Stimulated activated naive CD8-positive, alpha-beta T cell treated with anti-CD3 and anti-CD28 coated beads, Interleukin-15, Interleukin-2, amounts not matched to agents 100 U/mL and 50 U/mL, for 24 hours (primary cell): ENCODE measurements at regions not wholly inside any gene's neighbourhood (a gene's known extent, or its start where the extent isn't known, plus 50 kb on each side); places are given as distances from the start of the nearest gene placed in this dataset.

ENCODE experiments used
- ATAC-seq: fragments of 150-1000 bp; cut with Tn5 transposase; one replicate; pipeline ENCODE4 v1.10.0; 2021
- DNase-seq: peaks from one replicate; pipeline ENCODE4 v3.0.0; 2021

DNA sequence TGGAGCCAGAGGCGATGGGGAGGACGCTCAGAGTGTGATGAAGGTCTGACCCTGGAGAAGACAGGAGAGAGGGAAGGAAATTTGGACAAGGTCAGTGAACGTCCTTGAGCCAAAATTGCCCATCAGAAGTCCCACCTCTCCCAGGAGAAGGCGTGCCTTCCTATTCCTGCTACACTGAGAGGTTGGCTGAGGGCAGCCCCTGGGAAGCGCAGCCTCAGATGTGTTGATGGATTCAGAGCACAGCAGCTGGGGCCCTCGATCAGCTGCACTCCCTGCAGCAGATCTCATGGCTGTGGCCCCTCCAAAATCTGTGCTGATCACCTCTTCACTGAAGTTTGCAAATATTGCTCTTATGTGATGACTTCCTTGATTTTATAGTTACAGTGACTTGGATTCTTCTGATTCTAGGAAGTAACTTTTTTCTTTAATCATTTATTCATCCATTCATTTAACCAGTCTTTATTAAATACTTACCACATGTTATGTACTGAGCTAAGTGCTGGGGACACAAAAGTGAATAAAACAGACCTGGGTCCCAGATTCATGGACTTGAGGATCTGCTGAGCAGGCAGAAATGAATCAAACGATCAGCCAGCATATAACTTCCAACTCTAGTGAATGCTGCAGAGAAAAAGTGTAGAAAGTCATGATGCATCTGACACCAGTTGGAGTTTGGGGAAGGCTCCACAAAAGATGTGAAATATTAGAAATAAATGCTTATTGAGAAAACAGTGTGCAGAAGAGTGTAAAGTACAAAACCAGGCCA is 69.6 kb upstream of the ARMC2 start:
- ATAC-seq (no peak), DNase-seq (no peak)

DNA sequence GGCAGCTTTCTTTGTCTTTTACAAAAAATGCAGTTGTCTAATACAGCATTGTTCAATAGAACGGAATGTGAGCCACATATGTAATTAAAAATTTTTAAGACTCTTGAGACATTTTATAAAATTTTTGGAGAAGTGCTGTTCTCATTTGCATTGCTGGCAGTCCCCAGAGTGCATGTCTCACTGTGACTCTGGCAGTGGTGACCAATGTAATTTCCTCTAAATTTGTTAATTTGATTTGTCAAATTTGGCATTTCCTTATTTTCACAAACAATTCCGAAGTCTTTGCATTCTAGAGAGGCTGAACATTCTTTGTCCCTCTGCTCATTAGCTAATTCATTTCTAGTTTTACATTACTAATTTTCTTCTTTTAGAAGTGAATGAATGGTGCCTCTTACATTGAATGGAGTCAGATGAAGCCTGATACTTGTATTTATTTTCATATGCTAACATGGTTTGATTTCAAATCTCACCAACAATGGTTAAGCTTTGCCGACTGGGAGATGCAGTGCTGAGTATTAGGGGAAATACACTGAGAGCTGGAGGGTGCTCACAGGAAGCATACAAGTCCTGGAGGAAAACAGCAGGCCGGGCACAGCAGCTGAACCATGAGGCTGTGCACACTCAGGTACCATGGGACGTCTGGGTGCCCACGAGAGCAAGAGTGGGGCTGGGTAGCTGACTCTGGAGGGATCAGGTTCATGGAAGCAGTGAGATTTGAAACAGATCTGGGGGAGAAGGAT is 68.5 kb upstream of the ARMC2 start:
- DNase-seq = no peak
- no peak for ATAC-seq

DNA sequence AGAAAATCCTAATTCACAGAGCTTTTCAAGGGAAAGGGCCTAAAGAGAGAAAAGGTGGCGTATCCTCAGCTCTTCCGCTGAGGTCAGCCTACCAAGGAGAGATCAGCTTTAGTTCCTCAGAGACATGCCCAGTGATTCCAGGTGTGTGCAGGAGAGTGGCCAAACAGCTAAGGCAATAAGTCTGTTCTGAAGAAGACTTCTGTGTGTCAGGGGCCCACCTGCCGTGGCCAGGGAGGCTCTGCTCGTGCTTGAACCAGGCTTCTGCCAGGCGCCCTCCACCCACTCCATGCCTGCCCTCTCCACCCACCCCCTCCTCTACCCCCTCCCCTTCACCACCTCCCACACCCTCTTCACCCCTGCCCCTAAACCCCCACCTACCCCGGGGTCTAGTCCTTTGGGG is 67.4 kb upstream of the ARMC2 start:
- no peak for ATAC-seq
- no peak for DNase-seq

DNA sequence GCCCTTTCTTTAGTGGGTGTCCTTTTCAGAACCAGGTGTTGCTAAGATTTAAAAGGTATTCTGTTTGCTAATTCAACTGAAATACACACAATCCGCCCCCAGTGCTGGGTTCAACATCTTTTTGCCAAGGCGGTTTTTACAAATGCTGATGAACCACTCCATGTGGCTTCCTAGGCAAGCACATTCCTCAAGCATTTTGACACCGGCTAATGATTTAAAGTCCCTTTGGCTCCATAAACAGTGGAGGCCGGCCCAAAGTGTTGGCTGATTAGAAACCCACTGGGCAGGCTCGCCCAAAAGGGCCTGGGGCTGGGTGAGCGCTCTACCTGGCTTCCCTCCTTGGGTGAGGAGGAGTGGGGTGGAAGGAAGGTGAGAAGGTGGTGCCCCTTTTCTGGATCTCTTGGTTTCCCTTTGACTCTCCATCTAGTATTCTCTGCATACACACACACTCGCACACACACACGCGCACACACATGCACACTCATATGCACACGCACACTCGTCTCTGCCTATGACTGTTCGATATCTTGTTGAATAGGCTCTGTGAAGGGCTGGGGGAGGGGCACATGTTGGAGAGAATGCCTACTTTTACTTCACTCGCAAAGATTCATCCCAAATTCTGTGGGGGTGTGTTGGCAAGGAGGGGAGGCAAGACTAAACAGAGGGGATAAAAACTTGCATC is 66.7 kb upstream of the ARMC2 start:
- ATAC-seq (no peak), DNase-seq (no peak)

DNA sequence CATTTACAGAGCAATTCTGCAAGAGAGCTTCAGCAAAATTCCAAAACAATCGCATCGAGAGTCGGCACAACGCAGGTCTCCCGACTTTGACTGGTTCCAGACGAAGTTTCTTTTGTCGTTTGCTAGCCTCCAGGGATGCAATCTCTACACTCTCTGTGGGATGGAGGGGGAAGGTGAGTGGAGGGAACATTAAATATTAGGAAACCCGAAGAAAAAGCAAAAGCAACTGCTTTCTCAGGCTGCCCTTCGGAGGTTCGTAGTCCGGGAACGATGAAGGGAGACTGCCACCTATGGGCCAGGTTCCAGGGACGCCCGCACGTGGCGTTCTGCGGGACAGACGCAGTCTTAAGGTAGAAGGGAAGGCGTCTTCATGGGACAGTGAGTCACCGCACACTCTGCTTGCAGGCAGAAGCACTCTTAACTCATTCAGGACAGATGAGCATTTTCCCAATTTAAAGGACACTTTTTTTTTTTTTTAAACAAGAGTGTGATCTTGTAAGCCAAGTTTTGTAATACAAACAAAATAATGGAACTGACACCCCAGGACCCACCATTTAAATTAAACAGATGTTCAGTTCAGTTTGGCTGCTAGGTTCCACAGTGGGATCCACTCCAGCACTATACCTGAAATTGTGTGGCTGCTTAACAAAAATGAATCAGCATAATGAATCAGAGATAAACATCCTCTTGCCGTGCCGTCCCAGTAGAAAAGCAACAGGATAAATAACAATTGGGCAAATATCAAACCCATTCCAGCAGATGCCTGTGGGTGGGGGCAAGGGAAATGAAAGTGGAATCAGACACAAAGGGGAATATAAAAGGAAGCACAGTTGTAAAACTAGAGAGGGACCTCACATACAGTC is 65.8 kb upstream of the ARMC2 start:
- DNase-seq (peak; percentile 80), ATAC-seq (peak; percentile 96)

DNA sequence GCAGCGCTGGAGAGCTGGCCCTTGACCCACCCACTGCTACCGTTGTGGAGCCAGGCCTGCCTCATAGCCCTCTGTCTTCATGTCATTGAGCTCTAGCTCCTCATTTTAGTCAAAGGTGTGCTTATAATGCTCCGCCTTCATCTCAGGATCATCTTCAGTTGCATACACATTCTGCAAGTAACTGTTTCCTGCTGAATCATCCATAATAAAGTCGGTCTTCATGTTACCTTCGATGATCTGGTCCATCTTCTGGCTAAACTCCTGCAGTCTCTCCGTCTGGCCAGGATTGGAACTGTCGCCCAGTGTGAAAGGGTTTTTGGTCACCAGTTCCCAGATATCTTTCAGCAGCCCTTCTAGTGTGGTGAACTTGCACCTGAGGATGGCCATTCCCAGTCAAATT is 62.6 kb upstream of the ARMC2 start:
- DNase-seq (no peak), ATAC-seq (no peak)

DNA sequence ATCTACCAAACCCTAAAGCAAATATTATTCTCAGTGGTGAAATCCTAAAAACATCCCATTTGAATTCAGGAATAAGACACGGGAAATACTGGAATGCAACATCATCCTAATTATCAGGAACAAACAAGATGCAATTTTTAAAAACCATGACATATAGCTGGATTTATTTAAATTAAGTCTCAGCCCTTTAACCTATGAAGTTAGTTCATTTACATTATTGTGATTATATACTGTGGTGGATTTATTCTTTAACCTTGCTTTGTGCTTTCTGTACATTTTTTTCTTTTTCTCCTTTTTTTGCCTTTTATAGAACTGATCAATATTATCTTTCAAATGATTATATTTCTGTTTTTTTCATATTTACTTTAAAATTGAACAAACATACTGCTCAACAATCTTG is 59.8 kb upstream of the ARMC2 start:
- ATAC-seq (no peak), DNase-seq (no peak)

DNA sequence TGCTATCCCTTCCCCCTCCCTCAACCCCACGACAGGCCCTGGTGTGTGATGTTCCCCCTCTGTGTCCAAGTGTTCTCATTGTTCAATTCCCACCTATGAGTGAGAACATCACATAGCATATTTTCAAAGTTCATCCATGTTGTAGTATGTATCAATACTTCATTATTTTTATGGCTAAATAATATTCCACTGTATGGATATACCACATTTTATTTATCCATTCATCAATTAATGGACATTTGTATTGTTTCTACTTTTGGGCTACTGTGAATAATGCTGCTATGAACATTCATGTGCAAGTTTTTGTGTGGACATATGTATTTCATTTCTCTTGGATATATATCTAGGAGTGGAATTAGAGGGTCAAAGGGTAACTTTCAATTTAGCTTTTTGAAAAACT is 58.7 kb upstream of the ARMC2 start:
- DNase-seq = no peak
- ATAC-seq = no peak

DNA sequence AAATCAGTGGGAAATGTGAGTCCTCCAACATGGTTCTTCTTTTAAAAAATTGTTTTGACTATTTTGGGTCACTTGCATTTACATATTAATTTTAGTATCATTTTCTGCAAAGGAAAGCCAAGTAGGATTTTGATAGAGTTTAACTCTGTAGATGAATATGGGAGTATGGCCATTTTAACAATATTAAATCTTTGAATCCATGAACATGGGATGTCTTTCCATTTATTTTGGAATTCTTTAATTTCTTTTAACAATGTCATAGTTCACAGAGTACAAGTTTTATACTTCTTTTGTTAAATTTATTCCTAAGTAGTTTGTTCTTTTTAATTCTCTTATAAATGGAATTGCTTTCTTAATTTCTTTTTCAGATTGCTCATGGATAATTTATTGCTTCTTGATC is 56.5 kb upstream of the ARMC2 start:
- DNase-seq (no peak), ATAC-seq (no peak)

DNA sequence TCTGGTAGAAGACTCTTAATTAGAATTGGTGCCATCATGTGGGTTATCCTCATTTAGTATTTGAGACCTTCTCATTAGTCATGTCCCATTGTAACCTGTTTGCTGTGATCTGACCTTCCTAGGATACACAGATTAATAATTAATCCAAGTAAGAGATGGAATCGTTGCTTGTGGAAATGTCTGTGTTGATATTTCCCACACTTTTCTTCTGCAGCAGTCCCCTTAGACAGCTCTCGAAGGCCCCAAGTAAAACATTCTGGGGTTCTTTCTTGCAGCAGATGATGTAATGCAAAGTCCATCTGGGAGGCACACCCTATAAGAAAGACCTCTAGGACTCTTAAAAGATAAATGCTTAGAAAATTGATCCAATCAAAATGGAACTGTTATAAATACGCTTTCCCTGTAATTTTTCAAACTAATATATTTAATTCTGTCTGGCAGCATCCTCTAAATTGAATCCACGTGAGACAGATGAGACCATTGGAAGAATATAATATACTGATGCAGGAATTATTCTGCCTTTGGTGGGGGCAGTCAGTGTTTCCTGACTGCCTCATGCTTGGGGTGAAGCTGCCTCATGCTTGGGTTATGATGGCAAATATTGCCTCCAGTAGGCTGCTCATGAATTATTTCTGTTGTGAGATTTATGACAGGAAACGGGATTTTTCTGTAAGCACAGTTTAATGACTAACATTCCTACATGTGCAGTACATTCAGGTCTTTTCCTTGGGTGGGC is 54.5 kb upstream of the ARMC2 start:
- no peak for DNase-seq
- ATAC-seq = no peak

DNA sequence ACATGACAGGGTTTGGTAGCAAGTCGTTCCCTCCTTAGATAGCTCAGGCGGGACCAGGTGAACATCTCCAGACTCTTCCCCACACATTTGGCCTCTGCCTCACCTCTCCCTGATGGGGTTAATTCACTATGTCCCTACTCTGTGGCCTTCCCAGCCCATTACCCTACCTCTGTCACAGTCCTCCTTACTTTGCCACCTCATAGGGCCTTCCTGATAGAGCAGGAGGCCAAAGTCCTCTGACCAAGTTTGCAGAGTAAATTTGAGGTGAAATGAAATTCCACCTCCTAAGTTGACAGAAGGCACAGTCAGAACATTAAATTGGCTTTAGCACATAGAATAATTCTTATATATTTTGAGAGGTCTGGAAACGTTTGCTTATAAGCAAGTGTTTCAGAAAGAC is 53.1 kb upstream of the ARMC2 start:
- no peak for DNase-seq
- no peak for ATAC-seq

DNA sequence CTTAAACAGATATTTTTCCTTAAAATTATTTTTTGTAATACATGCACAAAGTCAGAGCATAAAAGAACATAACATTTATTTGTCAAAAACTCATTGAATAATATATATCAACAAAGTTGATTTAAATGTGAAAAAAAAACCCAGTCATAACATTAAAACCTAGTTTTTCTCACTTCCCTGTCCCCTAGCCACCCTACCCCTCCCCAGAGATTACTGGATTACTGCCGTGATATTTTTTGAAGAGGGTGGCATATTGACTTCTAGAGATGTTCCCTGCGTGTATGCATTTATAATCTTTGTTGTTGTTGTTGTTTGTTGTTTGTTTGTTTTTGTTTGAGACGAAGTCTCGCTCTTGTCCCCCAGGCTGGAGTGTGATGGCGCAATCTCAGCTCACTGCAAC is 52.4 kb upstream of the ARMC2 start:
- DNase-seq (no peak), ATAC-seq (no peak)

DNA sequence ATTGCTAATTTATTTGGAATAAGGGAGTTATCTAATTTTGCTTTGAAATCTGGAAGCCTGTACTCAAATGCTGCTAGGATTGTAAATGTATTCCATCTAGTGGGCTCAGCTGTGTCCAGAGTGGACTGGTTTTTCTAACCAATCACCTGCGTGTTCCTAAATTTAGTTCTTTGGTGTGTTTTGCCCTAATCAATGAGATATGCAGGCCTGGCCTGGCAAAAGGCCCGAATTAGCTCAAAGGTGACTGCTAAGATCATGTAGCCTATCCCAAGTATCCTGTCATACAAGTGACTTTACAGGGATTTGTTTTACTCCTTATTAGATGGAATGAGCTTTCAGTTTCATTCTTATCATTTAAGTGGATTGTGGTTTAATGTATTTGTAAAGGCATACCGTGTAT is 51.3 kb upstream of the ARMC2 start:
- no peak for DNase-seq
- no peak for ATAC-seq

DNA sequence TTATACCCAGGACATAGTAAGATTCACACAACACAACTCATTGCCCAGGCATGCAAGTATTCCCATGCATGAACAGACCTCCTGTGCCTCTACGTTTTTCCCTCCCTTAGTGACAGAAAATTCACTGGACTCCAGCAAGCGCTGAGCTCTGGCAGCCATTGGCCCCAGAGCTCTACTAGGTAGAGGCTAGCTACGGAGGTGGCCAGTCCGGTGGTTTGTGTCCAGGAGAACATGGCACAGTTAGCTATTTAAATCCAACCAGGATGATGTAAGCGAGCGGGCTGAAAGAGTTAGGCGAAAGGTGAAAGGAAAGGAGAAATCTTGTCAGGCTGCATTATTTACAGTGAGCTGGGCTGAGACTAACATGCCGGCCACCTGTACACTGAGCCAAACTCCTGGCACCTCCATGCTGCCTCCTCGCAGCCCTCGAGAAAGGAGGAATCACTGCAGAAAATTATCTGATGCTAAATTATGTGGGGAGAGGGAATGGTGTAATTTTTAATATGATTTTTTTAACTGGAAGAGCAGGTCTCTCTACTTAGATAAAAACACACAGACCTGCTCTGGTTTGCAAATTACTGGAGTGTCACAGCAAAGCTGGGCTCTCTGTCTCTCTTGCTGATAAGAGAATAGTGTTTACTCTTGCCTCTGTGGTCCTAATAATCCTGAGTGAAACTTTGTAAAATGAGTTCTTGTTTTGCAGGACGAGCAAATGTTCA is 50.1 kb upstream of the ARMC2 start:
- DNase-seq = no peak
- ATAC-seq = no peak
